Ishikawa (cell line): ENCODE measurements at regions not wholly inside any gene's neighbourhood (a gene's known extent, or its start where the extent isn't known, plus 50 kb on each side); places are given as distances from the start of the nearest gene placed in this dataset.

Source experiments
- CEBPB ChIP-seq: IDR thresholded peaks from 2 replicates; pipeline ENCODE4 v1.6.1; 2012
- CREB1 ChIP-seq: IDR thresholded peaks from 2 replicates; pipeline ENCODE4 v1.6.1; 2012; ENCODE audit warnings: low read depth
- EGR1 ChIP-seq: IDR thresholded peaks from 2 replicates; pipeline ENCODE4 v1.6.1; 2012
- EP300 ChIP-seq: IDR thresholded peaks from 2 replicates; pipeline ENCODE4 v1.6.1; 2012; ENCODE audit warnings: borderline replicate concordance
- FOXM1 ChIP-seq: IDR thresholded peaks from 2 replicates; pipeline ENCODE4 v1.6.1; 2012; ENCODE audit warnings: low read depth, borderline replicate concordance
- NFIC ChIP-seq: IDR thresholded peaks from 2 replicates; pipeline ENCODE4 v1.6.1; 2012
- RAD21 ChIP-seq: IDR thresholded peaks from 2 replicates; pipeline ENCODE4 v1.6.1; 2012; ENCODE audit warnings: low read depth
- TAF1 ChIP-seq: IDR thresholded peaks from 2 replicates; pipeline ENCODE4 v1.6.1; 2012; ENCODE audit warnings: low read depth, mild to moderate bottlenecking
- YY1 ChIP-seq: IDR thresholded peaks from 2 replicates; pipeline ENCODE4 v1.6.1; 2012; ENCODE audit warnings: low read depth
- ZBTB7A ChIP-seq: IDR thresholded peaks from 2 replicates; pipeline ENCODE4 v1.6.1; 2012; ENCODE audit warnings: low read depth
- TF ChIP-seq, protein P1 (sequence below): IDR thresholded peaks from 2 replicates; pipeline ENCODE4 v1.6.1; 2012; ENCODE audit warnings: low read depth, mild to moderate bottlenecking
- TF ChIP-seq, protein P2 (sequence below): IDR thresholded peaks from 2 replicates; pipeline ENCODE4 v1.6.1; 2012
- TF ChIP-seq, protein P3 (sequence below): IDR thresholded peaks from 2 replicates; pipeline ENCODE4 v1.6.1; 2012

DNA sequence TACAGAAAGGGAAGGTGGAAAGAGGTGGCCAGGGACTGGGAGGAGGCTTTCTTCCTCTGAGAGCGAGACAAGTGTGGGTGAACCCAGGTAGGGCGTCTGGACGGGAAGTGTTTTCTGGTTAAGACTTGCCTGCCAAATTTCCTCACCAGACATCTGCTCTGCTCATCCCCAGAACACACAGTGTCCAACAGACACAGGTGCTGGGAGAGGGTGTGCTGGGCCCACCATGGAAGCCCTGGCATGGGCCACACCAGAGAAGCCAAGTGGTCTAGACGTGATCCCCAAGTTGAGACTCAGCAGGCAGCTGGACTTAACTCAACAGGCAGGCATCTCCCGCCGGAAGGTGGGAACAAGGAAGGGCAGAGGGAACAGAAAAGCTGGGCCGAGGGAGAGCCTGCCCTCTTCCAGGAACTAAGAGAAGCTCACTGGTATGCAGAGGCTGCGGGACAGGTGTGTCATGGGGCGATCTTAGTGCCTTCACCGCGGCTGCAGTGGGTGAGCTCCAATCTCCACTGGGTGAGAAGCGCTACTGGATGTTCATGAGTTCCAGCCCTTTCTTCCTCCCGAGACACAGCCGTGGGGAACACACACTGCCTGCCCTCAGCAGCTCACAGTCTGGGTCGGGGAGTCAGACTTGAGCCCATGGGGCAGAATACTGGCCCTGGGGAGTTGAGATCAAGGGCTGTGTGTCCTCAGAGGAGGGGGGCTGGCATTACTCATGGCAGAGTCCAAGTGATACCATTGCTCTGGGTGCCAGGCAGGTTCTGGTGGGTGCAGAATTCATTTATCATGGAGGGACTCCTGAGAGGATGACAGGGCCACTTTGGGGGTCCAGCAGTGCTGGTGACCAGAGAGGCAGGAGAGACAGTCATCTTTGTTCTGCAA is 110.2 kb downstream of the CPZ start:
- TF ChIP-seq CREB1 (no peak), EP300 (no peak), TAF1 (no peak), NFIC (no peak), FOXM1 (no peak), YY1 (no peak), EGR1 (no peak), ZBTB7A (no peak), CEBPB (no peak), RAD21 (no peak)
- TF ChIP-seq, protein P1, sequence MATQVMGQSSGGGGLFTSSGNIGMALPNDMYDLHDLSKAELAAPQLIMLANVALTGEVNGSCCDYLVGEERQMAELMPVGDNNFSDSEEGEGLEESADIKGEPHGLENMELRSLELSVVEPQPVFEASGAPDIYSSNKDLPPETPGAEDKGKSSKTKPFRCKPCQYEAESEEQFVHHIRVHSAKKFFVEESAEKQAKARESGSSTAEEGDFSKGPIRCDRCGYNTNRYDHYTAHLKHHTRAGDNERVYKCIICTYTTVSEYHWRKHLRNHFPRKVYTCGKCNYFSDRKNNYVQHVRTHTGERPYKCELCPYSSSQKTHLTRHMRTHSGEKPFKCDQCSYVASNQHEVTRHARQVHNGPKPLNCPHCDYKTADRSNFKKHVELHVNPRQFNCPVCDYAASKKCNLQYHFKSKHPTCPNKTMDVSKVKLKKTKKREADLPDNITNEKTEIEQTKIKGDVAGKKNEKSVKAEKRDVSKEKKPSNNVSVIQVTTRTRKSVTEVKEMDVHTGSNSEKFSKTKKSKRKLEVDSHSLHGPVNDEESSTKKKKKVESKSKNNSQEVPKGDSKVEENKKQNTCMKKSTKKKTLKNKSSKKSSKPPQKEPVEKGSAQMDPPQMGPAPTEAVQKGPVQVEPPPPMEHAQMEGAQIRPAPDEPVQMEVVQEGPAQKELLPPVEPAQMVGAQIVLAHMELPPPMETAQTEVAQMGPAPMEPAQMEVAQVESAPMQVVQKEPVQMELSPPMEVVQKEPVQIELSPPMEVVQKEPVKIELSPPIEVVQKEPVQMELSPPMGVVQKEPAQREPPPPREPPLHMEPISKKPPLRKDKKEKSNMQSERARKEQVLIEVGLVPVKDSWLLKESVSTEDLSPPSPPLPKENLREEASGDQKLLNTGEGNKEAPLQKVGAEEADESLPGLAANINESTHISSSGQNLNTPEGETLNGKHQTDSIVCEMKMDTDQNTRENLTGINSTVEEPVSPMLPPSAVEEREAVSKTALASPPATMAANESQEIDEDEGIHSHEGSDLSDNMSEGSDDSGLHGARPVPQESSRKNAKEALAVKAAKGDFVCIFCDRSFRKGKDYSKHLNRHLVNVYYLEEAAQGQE = no peak
- TF ChIP-seq, protein P2, sequence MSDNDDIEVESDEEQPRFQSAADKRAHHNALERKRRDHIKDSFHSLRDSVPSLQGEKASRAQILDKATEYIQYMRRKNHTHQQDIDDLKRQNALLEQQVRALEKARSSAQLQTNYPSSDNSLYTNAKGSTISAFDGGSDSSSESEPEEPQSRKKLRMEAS = no peak
- TF ChIP-seq, protein P3, sequence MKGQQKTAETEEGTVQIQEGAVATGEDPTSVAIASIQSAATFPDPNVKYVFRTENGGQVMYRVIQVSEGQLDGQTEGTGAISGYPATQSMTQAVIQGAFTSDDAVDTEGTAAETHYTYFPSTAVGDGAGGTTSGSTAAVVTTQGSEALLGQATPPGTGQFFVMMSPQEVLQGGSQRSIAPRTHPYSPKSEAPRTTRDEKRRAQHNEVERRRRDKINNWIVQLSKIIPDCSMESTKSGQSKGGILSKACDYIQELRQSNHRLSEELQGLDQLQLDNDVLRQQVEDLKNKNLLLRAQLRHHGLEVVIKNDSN = no peak
